A172 (cell line): ENCODE measurements at regions not wholly inside any gene's neighbourhood (a gene's known extent, or its start where the extent isn't known, plus 50 kb on each side); places are given as distances from the start of the nearest gene placed in this dataset.
A peak's percentile ranks its signal among the peaks of the same experiment; 100 is the strongest.
"Not testable (repeated sequence)": the region's sequence is repeated elsewhere in the genome, so short reads cannot be mapped to it uniquely, and the experiment has no call there.

Source experiments
- DNase-seq: peaks from one replicate; pipeline ENCODE4 v3.0.0-alpha.2; 2015; ENCODE audit warnings: low spot score

GRCh38 chr4:38278255-38278654, 318.1 kb downstream of the PTTG2 start:
- DNase-seq = no peak

- no peak for DNase-seq
Observed at GRCh38 chr4:38279077-38279476, 318.9 kb downstream of the PTTG2 start.

GRCh38 chr4:38279650-38280322, 319.6 kb downstream of the PTTG2 start:
- DNase-seq = no peak

GRCh38 chr4:38280323-38280706, 320.1 kb downstream of the PTTG2 start:
- no peak for DNase-seq

GRCh38 chr4:38281371-38282071, 321.3 kb downstream of the PTTG2 start:
- DNase-seq = no peak

- DNase-seq = no peak
Observed at GRCh38 chr4:38283724-38284123, 323.5 kb downstream of the PTTG2 start.

GRCh38 chr4:38284294-38285030, 324.3 kb downstream of the PTTG2 start:
- no peak for DNase-seq

- DNase-seq = no peak
Observed at GRCh38 chr4:38287101-38287851, 327.1 kb downstream of the PTTG2 start.

- DNase-seq = no peak
Observed at GRCh38 chr4:38289553-38289952, 329.4 kb downstream of the PTTG2 start.

GRCh38 chr4:38290366-38290765, 330.2 kb downstream of the PTTG2 start:
- DNase-seq = peak; percentile 33

- no peak for DNase-seq
Observed at GRCh38 chr4:38290914-38291313, 330.7 kb downstream of the PTTG2 start.

GRCh38 chr4:38292529-38292928, 332.3 kb downstream of the PTTG2 start:
- DNase-seq = no peak

GRCh38 chr4:38294238-38294637, 334.0 kb downstream of the PTTG2 start:
- no peak for DNase-seq

- no peak for DNase-seq
Observed at GRCh38 chr4:38297061-38297460, 336.9 kb downstream of the PTTG2 start.

- DNase-seq = no peak
Observed at GRCh38 chr4:38298868-38299713, 338.9 kb downstream of the PTTG2 start.

- no peak for DNase-seq
Observed at GRCh38 chr4:38302910-38303309, 342.7 kb downstream of the PTTG2 start.

- DNase-seq = not testable (repeated sequence)
Observed at GRCh38 chr4:38304460-38304859, 344.3 kb downstream of the PTTG2 start.

- no peak for DNase-seq
Observed at GRCh38 chr4:38306482-38307071, 346.4 kb downstream of the PTTG2 start.

- peak; percentile 71 for DNase-seq
Observed at GRCh38 chr4:38308728-38309311, 348.6 kb downstream of the PTTG2 start.

GRCh38 chr4:38309471-38309870, 349.3 kb downstream of the PTTG2 start:
- DNase-seq = no peak
